ENCODE measurements at regions not wholly inside any gene's neighbourhood (a gene's known extent, or its start where the extent isn't known, plus 50 kb on each side); places are given as distances from the start of the nearest gene placed in this dataset.

- no peak for DNase-seq (ENCODE audit: low spot score)
Observed at GRCh38 chr11:29352273-29352795, 664.5 kb downstream of the KCNA4 start.

- no peak for DNase-seq (ENCODE audit: low spot score)
Observed at GRCh38 chr11:29351301-29351873, 665.4 kb downstream of the KCNA4 start.

GRCh38 chr11:29343465-29344333 is 673.1 kb downstream of the KCNA4 start:
- peak; percentile 24 for DNase-seq (ENCODE audit: low spot score)

GRCh38 chr11:29336727-29337575 is 679.9 kb downstream of the KCNA4 start:
- no peak for DNase-seq (ENCODE audit: low spot score)

GRCh38 chr11:29334776-29335130 is 682.1 kb downstream of the KCNA4 start:
- no peak for DNase-seq (ENCODE audit: low spot score)

GRCh38 chr11:29333993-29334775 is 682.6 kb downstream of the KCNA4 start:
- DNase-seq (ENCODE audit: low spot score): no peak

- DNase-seq (ENCODE audit: low spot score): no peak
Observed at GRCh38 chr11:29331451-29332010, 685.3 kb downstream of the KCNA4 start.

- no peak for DNase-seq (ENCODE audit: low spot score)
Observed at GRCh38 chr11:29328961-29329441, 687.8 kb downstream of the KCNA4 start.

- no peak for DNase-seq (ENCODE audit: low spot score)
Observed at GRCh38 chr11:29327891-29328290, 688.9 kb downstream of the KCNA4 start.

GRCh38 chr11:29326757-29327156 is 690.1 kb downstream of the KCNA4 start:
- no peak for DNase-seq (ENCODE audit: low spot score)

GRCh38 chr11:29324328-29324727 is 692.5 kb downstream of the KCNA4 start:
- no peak for DNase-seq (ENCODE audit: low spot score)

GRCh38 chr11:29321293-29322132 is 695.3 kb downstream of the KCNA4 start:
- DNase-seq (ENCODE audit: low spot score): no peak

GRCh38 chr11:29320196-29320595 is 696.6 kb downstream of the KCNA4 start:
- DNase-seq (ENCODE audit: low spot score): no peak

GRCh38 chr11:29319210-29319609 is 697.6 kb downstream of the KCNA4 start:
- no peak for DNase-seq (ENCODE audit: low spot score)

- DNase-seq (ENCODE audit: low spot score): no peak
Observed at GRCh38 chr11:29318134-29318845, 698.5 kb downstream of the KCNA4 start.

GRCh38 chr11:29317694-29318093 is 699.1 kb downstream of the KCNA4 start:
- no peak for DNase-seq (ENCODE audit: low spot score)

- no peak for DNase-seq (ENCODE audit: low spot score)
Observed at GRCh38 chr11:29315275-29315674, 701.6 kb downstream of the KCNA4 start.

GRCh38 chr11:29314211-29314610 is 702.6 kb downstream of the KCNA4 start:
- DNase-seq (ENCODE audit: low spot score): no peak

- DNase-seq (ENCODE audit: low spot score): no peak
Observed at GRCh38 chr11:29312812-29313211, 704.0 kb downstream of the KCNA4 start.

Measured in hematopoietic multipotent progenitor cell treated with erythropoietin and hydrocortisone succinate and interleukin-3 and kit ligand, for 17 days (in vitro differentiated cells).